ENCODE measurements at regions not wholly inside any gene's neighbourhood (a gene's known extent, or its start where the extent isn't known, plus 50 kb on each side); places are given as distances from the start of the nearest gene placed in this dataset.

GRCh38 chr9:87080512-87081264, 133.4 kb upstream of the GAS1 start:
- TF ChIP-seq CTCF (IDR thresholded peaks at IDR 0.05; ENCODE audit: low read depth, low read length, poor library complexity, severe bottlenecking) (no peak), EZH2phosphoT487 (IDR thresholded peaks at IDR 0.05; ENCODE audit: borderline replicate concordance, low read length) (no peak)

All from DOHH2 (cell line).